HG03520 (cell line): ENCODE measurements at regions not wholly inside any gene's neighbourhood (a gene's known extent, or its start where the extent isn't known, plus 50 kb on each side); places are given as distances from the start of the nearest gene placed in this dataset.
"Not testable (repeated sequence)": the region's sequence is repeated elsewhere in the genome, so short reads cannot be mapped to it uniquely, and the experiment has no call there.

Source experiments
- ATAC-seq: cut with Tn5 transposase; IDR thresholded peaks from one replicate; pipeline ENCODE4 v1.9.1; 2021; ENCODE audit warnings: mild to moderate bottlenecking, moderate library complexity; ENCODE audit not compliant: unreplicated experiment

DNA sequence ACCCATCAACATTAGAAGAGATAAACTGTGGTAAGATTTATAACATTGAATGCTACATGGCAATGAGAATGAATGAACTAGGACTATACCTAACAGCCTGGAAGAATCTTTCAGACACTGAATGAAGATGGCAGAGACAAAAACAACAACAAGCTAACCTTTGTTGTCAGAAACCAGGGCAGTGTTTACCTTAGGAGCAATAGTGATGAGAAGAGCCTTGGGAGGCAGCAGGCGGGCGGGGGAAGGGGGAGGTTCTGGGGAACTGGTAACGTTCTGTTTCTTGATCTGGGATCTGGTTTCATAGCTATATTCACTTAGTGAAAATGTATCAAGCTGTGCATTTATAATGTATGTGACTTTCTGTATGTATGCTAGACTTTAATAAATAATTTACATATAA is 139.0 kb upstream of the TNRC6C start:
- ATAC-seq = no peak

DNA sequence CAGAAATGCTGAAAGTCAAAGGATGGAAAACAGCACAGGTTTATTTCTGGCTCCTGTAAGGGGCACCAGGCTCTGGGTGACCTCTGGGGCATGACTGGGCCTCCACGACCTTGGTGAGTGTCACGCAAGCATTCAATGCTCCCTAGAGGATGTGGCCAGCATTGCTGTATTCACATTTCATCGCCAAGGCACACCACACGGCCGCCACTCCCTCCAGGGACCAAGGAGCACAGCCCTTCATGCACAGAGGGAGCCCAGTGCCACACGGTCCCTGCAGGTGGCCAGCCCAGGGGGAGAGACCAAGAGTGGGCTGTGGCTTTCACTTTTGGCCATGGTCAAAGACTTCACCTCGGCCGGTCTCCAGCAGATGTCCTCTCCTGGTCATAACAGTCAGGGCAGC is 137.4 kb upstream of the TNRC6C start:
- ATAC-seq = no peak

DNA sequence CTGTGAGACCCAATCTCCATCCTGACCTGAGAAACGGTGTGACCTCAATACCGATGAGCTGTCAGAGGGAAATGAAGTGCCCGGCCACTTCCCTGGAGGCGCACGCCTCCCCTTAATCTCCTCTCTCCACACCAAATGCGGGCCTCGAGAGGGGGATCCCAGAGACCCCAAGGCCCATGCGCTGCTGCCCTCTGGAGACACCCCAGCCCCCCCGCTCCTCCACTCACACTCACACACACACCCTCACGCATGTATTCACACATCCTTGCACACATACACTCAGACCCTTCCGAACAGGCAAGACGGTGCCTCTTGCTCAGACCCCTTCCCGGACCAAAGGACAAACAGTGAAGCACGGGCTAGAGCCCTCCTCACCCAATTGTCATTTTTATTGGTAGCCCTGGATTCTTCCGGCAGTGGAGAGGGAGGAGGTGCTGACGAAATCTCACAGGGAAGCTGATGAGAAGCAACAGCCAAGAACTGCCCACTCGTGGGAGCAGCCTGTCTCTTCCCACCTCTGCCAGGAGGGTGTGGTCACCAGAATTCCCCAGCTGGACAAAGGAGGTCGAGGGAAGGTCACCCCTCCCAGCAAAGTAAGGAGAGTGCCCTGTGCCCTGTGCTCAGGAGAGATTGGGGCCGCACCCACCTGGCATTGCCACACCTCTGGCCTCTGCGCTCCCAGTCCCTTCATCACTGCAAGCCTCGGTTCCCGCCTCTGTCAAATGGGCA is 136.0 kb upstream of the TNRC6C start:
- no peak for ATAC-seq

DNA sequence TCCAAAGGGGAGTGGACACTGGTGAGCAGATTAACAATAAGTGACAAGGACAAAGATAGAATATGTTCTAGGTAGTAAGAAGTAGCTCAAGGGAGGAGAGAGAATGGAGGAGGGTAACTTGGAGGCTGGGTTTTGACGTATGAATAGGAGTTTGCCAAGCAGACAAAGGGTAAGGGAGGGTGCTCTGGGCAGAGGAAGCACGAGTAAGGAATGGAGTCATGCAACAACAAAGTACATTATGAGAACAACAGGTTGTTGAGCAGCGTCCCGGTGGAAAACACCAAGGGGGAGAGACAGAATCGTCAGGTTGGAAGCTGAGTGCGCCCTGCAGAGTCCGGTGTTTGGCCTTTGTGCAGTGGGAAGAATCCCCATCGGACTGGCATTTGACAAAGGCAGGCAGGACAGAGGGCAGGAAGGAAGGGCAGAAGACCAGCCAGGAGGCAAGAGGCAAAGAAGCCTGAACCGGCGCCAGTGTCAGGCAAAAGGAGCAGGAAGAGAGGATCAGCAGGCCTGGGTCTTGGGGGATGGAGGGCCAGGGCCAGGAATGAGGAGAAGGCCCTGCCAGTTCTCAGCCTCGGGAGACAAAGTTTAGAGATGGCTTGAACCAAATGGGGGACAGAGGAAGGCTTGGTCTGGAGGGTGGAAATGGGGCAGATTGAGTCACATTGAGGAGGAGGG is 134.3 kb upstream of the TNRC6C start:
- ATAC-seq = no peak

DNA sequence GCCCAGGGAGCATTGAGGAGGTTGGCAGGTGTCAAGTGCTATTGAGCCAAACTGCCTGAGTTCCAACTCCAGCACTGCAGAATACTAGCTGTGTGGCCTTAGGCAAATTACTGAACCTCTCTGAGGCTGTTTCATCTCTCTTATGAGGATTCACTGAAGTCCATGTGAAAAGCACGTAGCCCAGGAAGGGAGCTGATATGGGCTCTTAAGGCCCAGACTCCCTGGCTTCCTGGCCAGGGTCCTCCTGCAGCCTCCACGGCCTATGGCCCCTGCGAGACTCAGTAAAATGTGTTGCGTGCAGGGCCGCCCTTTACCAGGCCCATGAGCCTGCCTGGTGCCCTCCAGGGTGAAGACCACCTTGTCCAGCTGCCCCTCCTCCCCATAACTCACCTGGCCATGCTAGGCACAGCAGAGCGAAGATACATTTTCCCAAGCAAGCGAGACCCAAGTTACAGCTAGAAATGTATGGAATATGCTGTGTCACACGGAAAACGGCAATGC is 133.7 kb upstream of the TNRC6C start:
- no peak for ATAC-seq

DNA sequence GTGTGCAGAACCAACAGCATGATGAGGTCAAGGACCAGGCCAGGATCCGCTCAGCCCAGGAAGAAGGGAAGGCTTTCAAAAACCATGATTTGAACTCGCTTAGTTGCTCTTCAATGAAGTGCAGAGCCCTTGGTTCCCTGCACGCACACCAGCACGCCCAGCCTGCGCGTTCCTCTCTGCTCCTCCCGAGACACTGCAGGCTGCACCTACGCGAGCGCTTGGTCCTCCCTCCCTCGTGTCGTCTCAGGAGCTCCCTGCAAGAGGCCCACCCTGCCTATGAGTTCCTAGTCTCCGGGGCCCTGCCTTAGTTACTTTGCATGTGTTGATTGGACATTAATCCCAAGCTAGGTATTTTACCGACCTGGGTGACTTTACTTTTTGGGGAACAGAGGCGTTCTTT is 132.9 kb upstream of the TNRC6C start:
- ATAC-seq = no peak

DNA sequence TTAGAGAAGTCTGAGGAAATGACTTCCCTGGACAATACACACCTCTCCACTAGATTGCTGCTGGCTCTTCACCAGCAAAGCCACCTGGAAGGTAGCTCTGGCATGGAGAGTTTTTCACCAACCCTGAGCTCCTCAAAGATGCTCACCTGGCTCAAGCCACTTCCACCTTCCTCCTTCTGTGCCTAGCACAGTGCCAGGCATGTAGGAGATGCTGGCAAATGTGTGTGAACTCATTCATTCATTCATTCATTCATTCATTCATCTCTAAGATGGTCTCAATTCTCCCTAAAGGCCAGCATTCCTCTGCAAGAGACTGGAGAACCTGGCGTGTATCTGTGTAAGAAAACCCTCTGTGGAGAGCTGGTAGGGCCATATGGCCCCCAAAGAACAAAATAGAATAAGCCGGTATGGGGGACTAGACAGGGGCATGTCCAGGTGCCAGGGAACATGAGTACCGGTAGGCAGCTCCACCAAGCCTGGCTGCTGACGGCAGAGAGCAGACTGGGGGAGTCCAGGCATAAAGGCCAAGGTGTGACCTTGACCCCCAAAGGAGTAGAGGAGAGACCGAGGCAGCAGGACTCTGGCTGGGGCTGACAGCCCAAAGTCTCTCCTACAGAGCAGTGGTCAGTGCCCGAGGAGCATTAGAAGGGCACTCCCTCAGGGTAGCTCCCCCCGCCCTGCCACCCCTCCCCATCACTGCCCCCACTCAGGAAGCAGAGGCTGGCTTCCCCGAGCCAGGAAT is 132.2 kb upstream of the TNRC6C start:
- ATAC-seq = no peak

DNA sequence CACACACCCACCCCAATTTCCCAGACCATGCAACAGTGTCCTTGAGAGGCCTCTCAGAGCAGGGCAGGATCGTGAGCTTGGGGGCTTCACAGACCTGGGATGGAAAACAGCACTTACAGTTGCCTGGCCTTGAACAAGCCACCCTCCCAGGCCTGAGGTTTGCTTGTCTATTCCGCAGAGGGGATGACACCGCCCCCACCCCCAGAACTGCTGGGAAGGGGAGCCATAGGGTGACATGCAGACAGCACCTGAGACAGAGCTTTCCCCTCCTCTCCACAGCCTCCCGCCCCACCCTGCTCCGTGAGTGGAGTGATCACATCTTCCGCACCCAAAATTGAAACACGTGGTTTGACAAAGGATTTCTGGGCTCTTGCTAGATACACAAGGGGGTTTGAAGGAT is 131.5 kb upstream of the TNRC6C start:
- no peak for ATAC-seq

DNA sequence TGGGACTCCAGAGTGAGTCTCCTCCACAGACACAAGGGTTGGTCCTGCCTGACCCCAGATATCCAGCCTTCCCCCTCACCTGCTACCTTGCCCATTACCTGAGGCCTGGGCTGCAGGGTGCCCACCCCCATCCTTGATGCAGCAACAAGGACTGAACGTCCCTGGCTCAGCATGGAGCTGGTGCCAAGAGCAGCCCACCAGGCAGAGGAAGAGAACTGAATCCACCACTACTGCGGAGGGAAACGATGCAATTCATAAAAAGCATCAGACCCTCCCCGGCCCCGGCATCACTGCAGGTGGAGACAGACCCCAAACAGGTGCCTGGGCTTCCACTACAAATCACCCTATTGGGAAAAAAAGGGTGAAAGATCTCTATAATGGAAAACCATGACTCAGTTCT is 131.0 kb upstream of the TNRC6C start:
- no peak for ATAC-seq

DNA sequence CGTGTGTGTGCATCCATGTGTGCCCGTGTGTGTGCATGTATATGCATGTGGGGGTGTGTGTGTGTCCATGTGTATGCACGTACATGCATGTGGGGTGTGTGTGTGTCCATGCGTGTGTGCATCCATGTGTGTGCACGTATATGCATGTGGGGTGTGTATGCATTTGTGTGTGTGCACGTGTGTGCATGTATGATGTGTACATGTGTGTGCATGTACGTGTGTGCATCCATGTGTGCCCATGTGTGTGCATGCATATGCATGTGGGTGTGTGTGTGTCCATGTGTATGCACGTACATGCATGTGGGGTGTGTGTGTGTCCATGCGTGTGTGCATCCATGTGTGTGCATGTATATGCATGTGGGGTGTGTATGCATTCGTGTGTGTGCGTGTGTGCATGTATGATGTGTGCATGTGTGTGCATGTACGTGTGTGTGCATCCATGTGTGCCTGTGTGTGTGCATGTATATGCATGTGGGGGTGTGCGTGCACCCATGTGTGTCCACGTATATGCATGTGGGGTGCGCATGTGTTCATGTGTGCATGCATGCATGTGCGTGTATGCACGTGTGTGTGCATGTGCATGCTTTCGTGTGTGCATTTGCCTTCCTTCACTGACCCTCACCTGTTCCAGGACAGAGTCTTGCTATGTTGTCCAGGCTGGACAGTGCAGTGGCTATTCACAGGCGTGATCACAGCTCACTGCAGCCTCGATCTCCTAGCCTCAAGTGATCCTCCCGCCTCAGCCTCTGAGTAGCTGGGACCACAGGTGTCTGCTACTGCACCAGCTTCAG is 129.6 kb upstream of the TNRC6C start:
- ATAC-seq = no peak

DNA sequence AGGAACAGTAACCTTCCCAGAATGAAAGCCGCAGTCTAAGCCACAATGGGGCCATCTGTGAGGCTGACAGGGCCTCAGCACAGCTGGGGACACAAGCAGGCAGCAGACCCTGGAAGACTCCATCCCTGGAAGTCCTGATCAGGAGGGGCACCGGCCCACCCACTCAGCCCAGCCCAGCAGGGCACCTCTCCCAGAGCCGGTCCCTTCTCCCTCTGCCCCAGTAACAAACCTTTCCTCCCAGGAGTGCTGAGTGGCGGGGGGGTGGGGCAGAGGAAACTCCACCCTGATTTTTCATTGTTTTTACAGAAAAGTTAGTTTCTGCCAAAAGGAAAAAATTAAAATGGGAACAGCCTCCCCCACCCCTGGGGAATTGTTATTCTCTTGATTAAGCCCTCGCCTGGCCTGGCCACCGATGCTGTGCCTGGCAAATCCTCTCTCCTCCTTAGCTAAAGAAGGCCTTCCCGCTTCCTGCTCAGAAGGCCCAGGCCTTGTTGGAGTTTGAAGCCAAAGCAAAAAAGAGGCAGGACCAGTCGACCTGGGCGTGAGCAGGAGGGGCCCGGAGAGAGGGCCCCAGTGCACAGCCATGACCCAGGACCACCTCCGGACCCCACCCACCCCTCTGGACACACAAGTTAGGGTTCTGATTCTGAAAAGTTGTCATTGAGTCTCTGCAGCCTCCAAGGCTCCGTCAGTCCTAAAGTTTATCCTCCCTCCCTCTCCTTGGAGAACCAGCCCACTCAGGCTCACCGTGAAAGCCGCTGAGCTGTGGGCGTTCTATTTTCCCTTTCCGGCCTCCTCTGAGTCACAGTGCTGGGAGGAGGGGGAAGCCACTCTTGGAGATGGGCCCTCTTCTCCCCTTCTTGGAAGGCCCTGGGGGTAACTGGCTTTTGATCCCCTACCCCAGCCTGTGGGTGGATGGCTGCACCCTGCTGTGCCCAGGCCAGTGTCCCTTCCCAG is 128.4 kb upstream of the TNRC6C start:
- no peak for ATAC-seq

DNA sequence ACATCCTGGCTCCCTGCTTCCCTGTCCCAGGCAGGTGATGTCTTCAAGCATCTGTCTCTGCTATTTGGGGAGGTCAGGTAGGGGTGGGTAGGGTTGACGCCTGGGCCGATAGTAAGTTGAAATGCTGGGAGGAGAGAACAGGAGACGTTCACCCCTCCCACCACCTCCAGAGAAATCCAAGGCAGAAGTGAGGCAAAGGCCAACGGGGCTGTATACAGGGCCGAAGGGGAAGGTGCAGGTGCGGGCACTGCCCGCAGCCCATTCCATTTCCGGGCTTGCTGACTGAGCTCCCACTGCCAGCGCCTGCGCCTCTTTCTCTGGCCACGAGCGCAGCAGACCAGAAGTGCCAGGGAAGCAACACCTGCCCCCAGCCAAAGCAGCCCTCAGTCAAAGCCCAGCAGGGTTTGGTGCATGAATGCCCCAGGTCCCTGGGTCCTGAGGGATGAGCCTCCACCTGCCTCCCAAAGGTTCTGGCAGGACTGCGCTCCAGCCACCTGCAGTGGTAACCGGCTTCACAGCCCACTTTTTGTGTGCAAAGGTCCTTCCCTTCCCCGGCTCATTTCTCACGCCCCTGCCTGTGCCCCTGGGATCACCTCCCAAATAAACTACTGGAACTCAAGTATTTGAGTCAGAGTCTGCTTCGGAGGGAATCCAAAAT is 127.6 kb upstream of the TNRC6C start:
- ATAC-seq = no peak

DNA sequence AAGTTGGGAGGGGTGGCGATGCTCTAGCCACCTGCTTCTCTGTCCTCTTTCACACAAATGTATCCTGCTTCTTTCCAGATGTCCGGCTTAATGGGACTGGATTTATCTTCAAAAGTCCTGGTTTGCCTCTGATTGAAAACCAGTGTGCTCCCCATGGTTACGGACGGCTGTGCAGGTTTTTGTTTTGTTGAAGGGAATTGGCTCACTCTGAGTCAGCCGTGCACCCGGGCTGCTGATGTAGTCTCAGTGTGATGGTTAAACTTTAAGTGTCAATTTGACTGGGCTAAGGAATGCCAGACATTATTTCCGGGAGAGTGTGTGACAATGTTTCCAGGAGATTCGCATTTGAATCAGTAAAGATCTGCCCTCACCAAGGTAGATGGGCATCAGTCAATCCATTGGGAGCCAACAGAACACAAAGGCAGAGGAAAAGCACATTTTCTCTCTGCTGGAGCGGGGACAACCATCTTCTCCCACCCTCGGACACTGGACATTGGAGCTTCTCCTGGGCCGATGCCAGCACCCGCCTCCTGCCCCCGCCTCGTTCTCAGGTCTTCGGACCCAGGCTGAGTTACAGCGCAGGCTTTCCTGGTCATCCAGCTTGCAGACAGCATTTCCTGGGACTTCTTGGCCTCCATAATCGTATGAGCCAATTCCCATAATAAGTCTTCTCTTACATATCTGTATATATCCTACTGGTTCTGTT is 126.9 kb upstream of the TNRC6C start:
- ATAC-seq = no peak

DNA sequence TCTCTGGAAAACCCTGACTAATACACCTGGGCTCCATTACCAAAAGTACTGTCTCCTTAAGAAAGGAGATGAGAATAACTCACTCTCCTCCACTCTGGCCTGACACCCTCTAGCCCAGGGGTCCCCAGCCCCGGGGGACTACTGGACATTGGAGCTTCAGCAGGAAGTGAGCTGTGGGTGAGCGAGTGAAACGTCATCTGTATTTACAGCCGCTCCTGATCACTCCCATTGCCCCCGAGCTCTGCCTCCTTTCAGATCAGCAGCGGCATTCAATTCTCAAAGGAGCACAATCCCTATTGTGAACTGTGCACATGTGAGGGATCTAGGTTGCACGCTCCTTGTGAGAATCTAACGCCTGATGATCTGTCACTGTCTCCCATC is 126.3 kb upstream of the TNRC6C start:
- ATAC-seq = no peak

DNA sequence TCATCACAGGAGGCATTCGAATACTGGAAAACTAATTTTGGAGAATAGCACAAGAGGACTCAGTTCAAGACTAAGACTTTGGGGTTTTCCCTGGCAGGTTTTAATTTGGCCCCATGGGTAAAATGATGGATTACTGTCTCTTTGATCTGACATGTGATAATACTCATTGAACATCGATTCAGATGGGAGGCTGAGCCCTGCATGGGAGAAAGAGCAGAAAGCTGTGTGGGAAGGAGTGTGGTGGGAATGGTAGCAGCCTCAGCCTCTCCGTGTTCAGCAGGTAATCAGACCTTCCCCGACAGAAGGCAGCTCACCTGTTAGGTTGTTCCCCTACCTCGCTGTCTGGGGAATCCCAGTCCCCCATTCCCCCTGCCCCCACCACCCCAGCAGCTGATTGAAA is 124.7 kb upstream of the TNRC6C start:
- ATAC-seq = no peak

DNA sequence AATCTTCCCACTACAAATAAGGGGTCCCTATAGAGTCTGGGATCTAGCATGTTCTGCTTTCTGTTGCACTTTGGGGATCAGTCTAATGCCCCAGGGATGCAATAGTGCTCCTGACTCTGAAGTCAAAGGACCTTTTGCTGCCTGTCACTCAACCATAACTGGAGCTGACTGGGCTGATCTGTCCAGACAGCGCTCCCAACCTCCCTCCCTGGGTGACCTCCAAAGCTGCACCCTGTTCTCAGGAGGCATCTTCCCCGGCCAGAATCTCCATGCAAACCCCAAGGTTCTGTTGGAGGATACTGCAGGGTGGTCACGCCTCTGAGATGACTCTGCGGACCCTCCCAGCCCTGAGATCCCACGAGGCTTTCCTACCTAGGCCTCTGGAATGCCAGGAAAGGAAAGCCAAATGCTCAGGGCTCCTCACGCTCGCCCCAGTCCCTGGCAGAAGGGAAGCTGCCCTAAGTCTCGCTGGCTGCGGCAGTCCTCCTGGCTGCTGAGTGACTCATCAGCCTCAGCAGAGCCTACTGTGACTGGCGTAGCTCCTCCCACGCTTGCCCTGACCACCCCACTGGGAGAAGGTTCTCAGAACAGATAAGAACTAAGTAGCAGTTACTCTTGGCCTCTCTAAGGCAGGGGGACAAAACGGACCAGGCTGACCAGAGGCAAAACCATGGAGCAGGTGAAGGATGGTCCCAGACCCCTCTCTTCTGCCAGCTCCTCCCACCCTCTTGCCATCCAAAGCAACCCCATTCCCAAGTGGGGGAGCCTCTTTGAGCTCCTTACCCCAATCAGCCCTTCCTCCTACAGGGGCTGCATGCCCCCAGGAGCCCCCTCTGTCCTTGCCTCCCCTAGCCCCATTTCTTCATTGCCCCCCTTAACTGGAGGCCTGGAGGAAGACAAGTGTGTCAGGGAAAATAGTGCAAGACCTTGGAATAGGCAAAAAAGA is 124.1 kb upstream of the TNRC6C start:
- no peak for ATAC-seq

DNA sequence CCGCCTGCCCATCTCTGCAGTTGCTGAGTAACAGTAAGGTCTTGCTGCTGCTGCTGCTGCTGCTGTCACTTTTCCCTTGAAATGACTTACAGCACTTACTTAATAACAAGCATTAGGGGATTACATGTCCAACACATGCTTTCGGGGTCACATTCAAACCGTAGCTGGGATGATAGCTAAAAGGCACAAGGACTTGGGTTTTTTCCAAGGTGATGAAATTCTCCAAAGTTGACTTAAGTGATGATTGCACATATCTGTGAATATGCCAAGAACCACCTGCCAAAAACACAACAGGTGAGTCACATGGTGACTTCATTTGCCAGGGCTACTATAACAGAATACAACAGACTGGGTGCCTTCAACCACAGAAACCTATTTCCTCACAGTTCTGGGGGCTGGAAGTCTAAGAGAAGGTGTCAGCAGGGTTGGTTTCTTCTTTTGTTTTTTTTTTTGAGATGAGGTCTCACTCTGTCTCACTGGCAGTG is 121.9 kb upstream of the TNRC6C start:
- no peak for ATAC-seq

DNA sequence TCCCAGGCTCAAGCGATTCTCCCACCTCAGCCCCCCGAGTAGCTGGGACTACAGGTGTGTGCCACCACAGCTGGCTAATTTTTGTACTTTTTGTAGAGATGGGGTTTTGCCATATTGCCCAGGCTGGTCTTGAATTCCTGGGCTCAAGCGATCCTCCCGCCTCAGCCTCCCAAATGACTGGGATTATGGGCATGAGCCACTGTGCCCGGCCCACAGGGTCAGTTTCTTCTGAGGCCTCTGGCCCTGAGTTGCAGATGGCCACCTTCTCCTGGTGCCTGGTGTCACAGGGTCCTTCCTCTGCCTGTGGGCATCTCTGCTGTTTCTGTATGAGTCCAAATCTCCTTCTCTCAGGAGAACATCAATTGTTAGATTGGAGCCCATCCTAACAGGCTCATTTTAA is 121.4 kb upstream of the TNRC6C start:
- not testable (repeated sequence) for ATAC-seq
